DND-41 (cell line): ENCODE measurements at regions not wholly inside any gene's neighbourhood (a gene's known extent, or its start where the extent isn't known, plus 50 kb on each side); places are given as distances from the start of the nearest gene placed in this dataset.

ENCODE experiments used
- CTCF ChIP-seq: IDR thresholded peaks from 2 replicates; pipeline ENCODE4 v1.5.1; 2012; ENCODE audit warnings: borderline replicate concordance, low read length, moderate library complexity, mild to moderate bottlenecking; ENCODE audit not compliant: poor library complexity, severe bottlenecking; ENCODE audit errors: extremely low read depth
- EZH2 ChIP-seq: IDR thresholded peaks from 3 replicates; pipeline ENCODE4 v1.6.1; 2012; ENCODE audit warnings: borderline replicate concordance, low read depth, mild to moderate bottlenecking, moderate library complexity, low read length, inconsistent platforms; ENCODE audit not compliant: severe bottlenecking

GRCh38 chr4:146051728-146052391 is 113.2 kb upstream of the ZNF827 start:
- TF ChIP-seq CTCF (no peak), EZH2 (no peak)
